GM12878 (cell line): ENCODE measurements at regions not wholly inside any gene's neighbourhood (a gene's known extent, or its start where the extent isn't known, plus 50 kb on each side); places are given as distances from the start of the nearest gene placed in this dataset.

ENCODE experiments used
- ATAC-seq: fragments of 200-7000 bp; cut with Tn5 transposase; 3 replicates; pipeline ENCODE4 v1.9.1; 2020; ENCODE audit warnings: mild to moderate bottlenecking, moderate library complexity
- BruUV-seq: library from RNA; stranded (reverse); fragments of 400-500 nt; replicated peaks from 2 replicates; lab custom pipeline; 2021; lab: Mats Ljungman, UMichigan
- CTCF ChIA-PET: fragments of 300-600 bp; sonication (Branson Sonifier 250); formaldehyde crosslinking; extraction: SDS; loops from one replicate; lab custom pipeline; 2021; ENCODE audit warnings: inconsistent platforms; lab: Yijun Ruan, JAX
- POLR2A ChIA-PET: fragments of 350-600 bp; formaldehyde crosslinking; extraction: SDS; loops from one replicate; lab custom pipeline; 2021; ENCODE audit warnings: inconsistent platforms; lab: Charles Lee
- RAD21 ChIA-PET: fragments of 300-600 bp; sonication (Branson Sonifier 250); formaldehyde crosslinking; loops from one replicate; lab custom pipeline; 2023; ENCODE audit warnings: antibody characterized with exemption; ENCODE audit not compliant: unreplicated experiment; lab: Charles Lee
- SMC1A ChIA-PET: fragments of 300-600 bp; sonication (Branson Sonifier 250); formaldehyde crosslinking; loops from one replicate; lab custom pipeline; 2023; ENCODE audit not compliant: unreplicated experiment, uncharacterized antibody; lab: Charles Lee
- DNase-seq: peaks from one replicate; pipeline ENCODE4 v3.0.0-alpha.2; 2011; ENCODE audit warnings: low read depth, low spot score
- FAIRE-seq: peaks from 3 replicates; lab custom pipeline; 2011; peaks lifted over from hg19 to GRCh38; lab: Jason Lieb, UNC
- H2AFZ ChIP-seq: 2 replicates; pipeline ENCODE4 v1.6.0; 2011; ENCODE audit warnings: low read depth, low read length, control low read depth; ENCODE audit not compliant: control insufficient read depth
- H3K27ac ChIP-seq: 2 replicates; pipeline ENCODE4 v1.5.1; 2011; ENCODE audit warnings: control low read depth; ENCODE audit not compliant: control insufficient read depth, insufficient read depth
- H3K27me3 ChIP-seq, 2 experiments: replicated peaks in 1 of 2; 2 replicates each; pipeline versions ENCODE4 v1.6.0 to v1.6.1; 2011; ENCODE audit warnings: low read length in 1 of 2; ENCODE audit not compliant: control insufficient read depth in 2 of 2, insufficient read depth in 2 of 2
- H3K36me3 ChIP-seq, 2 experiments: 2 replicates each; pipeline ENCODE4 v1.5.1; 2011; ENCODE audit warnings: low read length in 1 of 2; ENCODE audit not compliant: control insufficient read depth in 2 of 2, insufficient read depth in 2 of 2
- H3K4me1 ChIP-seq: 2 replicates; pipeline ENCODE4 v1.6.1; 2011; ENCODE audit warnings: mild to moderate bottlenecking, low read length, moderate library complexity, mixed read lengths; ENCODE audit not compliant: control insufficient read depth, insufficient read depth
- H3K4me2 ChIP-seq: 2 replicates; pipeline ENCODE4 v1.6.0; 2011; ENCODE audit warnings: control low read depth; ENCODE audit not compliant: control insufficient read depth, insufficient read depth
- H3K4me3 ChIP-seq: fragments of 200-600 bp; sonication (generic); 2 replicates; pipeline ENCODE4 v1.5.1; 2016
- H3K79me2 ChIP-seq: 2 replicates; pipeline ENCODE4 v1.6.0; 2011; ENCODE audit warnings: low read length; ENCODE audit not compliant: control insufficient read depth, insufficient read depth
- H3K9ac ChIP-seq: 2 replicates; pipeline ENCODE4 v1.8.0; 2011; ENCODE audit warnings: low read length, control low read depth, mixed read lengths; ENCODE audit not compliant: control insufficient read depth, insufficient read depth
- H3K9me3 ChIP-seq: replicated peaks from 3 replicates; pipeline ENCODE4 v1.5.1; 2011; ENCODE audit warnings: mild to moderate bottlenecking, low read length; ENCODE audit not compliant: control insufficient read depth, insufficient read depth
- H4K20me1 ChIP-seq: 2 replicates; pipeline ENCODE4 v1.6.0; 2011; ENCODE audit not compliant: control insufficient read depth, insufficient read depth
- CHD4 ChIP-seq: fragments of 200-600 bp; sonication (generic); IDR thresholded peaks from 2 replicates; pipeline ENCODE4 v1.6.1; 2016; ENCODE audit warnings: mild to moderate bottlenecking
- EED ChIP-seq: sonication (generic); IDR thresholded peaks from 2 replicates; pipeline ENCODE4 v1.6.1; 2016; ENCODE audit warnings: antibody characterized with exemption, low read depth
- HDAC2 ChIP-seq: fragments of 200-600 bp; sonication (generic); IDR thresholded peaks from 2 replicates; pipeline ENCODE4 v1.6.1; 2017
- JUNB ChIP-seq: IDR thresholded peaks from 2 replicates; pipeline ENCODE4 v1.6.1; 2016; ENCODE audit warnings: antibody characterized with exemption, mild to moderate bottlenecking
- RB1 ChIP-seq: fragments of 450-650 bp; formaldehyde crosslinking; IDR thresholded peaks from 2 replicates; pipeline ENCODE4 v1.6.1; 2017; ENCODE audit warnings: mild to moderate bottlenecking, borderline replicate concordance
- RUNX3 ChIP-seq: IDR thresholded peaks from 2 replicates; pipeline ENCODE4 v1.6.1; 2012; ENCODE audit warnings: low read length, inconsistent platforms
- SKIL ChIP-seq: fragments of 450-650 bp; IDR thresholded peaks from 2 replicates; pipeline ENCODE4 v1.6.1; 2017; ENCODE audit warnings: mild to moderate bottlenecking, low read depth, inconsistent platforms; ENCODE audit not compliant: poor library complexity, severe bottlenecking
- SPI1 ChIP-seq: IDR thresholded peaks from 2 replicates; pipeline ENCODE4 v1.6.1; 2011; ENCODE audit warnings: low read depth, mild to moderate bottlenecking, low read length, moderate library complexity, borderline replicate concordance; ENCODE audit not compliant: insufficient read depth
- SREBF2 ChIP-seq: IDR thresholded peaks from 2 replicates; pipeline ENCODE4 v1.6.1; 2012; ENCODE audit warnings: mild to moderate bottlenecking, low read length
- TBL1XR1 ChIP-seq: IDR thresholded peaks from 2 replicates; pipeline ENCODE4 v1.6.1; 2012; ENCODE audit warnings: low read depth, low read length, improper control_type of control experiment
- YY1 ChIP-seq: IDR thresholded peaks from 2 replicates; pipeline ENCODE4 v1.6.1; 2011; ENCODE audit warnings: low read depth, mild to moderate bottlenecking, low read length
- ZNF274 ChIP-seq: IDR thresholded peaks from one replicate; pipeline ENCODE4 v1.8.0; 2011; ENCODE audit not compliant: insufficient read length, insufficient read depth
- ZNF622 ChIP-seq: fragments of 450-650 bp; IDR thresholded peaks from 2 replicates; pipeline ENCODE4 v1.6.1; 2017; ENCODE audit warnings: mild to moderate bottlenecking, inconsistent platforms
- WGBS: methylation state at CpG from one replicate; pipeline ENCODE4 v1.1.6; 2016; ENCODE audit warnings: low lambda C conversion rate; ENCODE audit not compliant: insufficient replicate concordance, insufficient coverage; ENCODE audit errors: missing lambda C conversion rate; 5-methylcytosine and 5-hydroxymethylcytosine counted together
- in situ Hi-C: fragments of 300-500 bp; cut with MboI; formaldehyde crosslinking; loops from 9 replicates; pipeline ENCODE4 v1.14.3; 2018; ENCODE audit warnings: mixed read lengths
- intact Hi-C: fragments of 100-400 bp; cut with micrococcal nuclease; formaldehyde crosslinking; loops from one replicate; pipeline ENCODE4 v1.14.2; 2022; ENCODE audit not compliant: unreplicated experiment
- TF ChIP-seq, protein P1 (sequence below): IDR thresholded peaks from 2 replicates; pipeline ENCODE4 v1.6.1; 2011; ENCODE audit warnings: low read depth, low read length, improper control_type of control experiment, borderline replicate concordance
- TF ChIP-seq, protein P2 (sequence below): fragments of 450-650 bp; formaldehyde crosslinking; IDR thresholded peaks from 2 replicates; pipeline ENCODE4 v1.4.0; 2020; ENCODE audit warnings: mild to moderate bottlenecking, moderate library complexity

DNA sequence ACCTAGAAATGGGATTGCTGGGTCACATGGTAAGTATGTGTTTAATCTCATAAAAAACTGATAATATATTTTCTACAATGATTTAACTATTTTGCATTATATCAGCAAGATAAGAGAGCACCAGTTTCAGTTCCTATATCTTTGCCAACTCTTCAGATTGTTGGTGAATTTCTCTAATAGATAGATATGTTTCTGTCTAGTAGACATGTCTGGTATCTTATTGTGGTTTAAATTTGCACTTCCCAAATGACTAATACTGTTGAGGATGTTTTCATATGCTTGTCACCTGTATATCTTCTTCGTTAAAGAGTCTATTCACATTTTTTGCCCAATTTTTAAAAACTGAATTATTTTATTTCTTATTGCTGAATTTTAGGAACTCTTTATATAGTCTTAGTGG, 113.8 kb upstream of the UXS1 start:
- no TSS peak for BruUV-seq
- no peak for DNase-seq

More for the DNA sequence above, 113.8 kb upstream of the UXS1 start:
- 0% methylated on average over 1 of the region's 1 CpG for WGBS
- no peaks in the 10 kb centered on the region for H3K79me2 ChIP-seq
- no peaks in the 10 kb centered on the region for H3K9me3 ChIP-seq
- H4K20me1 ChIP-seq, result no peaks in the 10 kb centered on the region
- H3K27me3 ChIP-seq, result no peaks in the 10 kb centered on the region
- no peak overlapping the region for H2AFZ ChIP-seq
- ATAC-seq (peak; percentile 38; the same call in 2 of the 3 replicates), FAIRE-seq (no peak)
- H3K4me1 ChIP-seq, result no peaks in the 10 kb centered on the region
- in situ Hi-C loops, result no loop called here
- ChIA-PET SMC1A (no interaction called here), RAD21 (no interaction called here), POLR2A (no interaction called here), CTCF (no interaction called here)
- H3K4me2 ChIP-seq, result no peak overlapping the region
- no peak overlapping the region for H3K27ac ChIP-seq
- intact Hi-C loops, result no loop called here
- TF ChIP-seq RUNX3, result peak; percentile 37; the same call in 1 of the 2 replicates
- TF ChIP-seq, protein P1, sequence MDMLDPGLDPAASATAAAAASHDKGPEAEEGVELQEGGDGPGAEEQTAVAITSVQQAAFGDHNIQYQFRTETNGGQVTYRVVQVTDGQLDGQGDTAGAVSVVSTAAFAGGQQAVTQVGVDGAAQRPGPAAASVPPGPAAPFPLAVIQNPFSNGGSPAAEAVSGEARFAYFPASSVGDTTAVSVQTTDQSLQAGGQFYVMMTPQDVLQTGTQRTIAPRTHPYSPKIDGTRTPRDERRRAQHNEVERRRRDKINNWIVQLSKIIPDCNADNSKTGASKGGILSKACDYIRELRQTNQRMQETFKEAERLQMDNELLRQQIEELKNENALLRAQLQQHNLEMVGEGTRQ, result no peak
- peak; percentile 58 for TF ChIP-seq JUNB
- no peak for TF ChIP-seq RB1
- no peak for TF ChIP-seq ZNF622
- TF ChIP-seq YY1, result no peak
- no peak for TF ChIP-seq EED
- TF ChIP-seq, protein P2, sequence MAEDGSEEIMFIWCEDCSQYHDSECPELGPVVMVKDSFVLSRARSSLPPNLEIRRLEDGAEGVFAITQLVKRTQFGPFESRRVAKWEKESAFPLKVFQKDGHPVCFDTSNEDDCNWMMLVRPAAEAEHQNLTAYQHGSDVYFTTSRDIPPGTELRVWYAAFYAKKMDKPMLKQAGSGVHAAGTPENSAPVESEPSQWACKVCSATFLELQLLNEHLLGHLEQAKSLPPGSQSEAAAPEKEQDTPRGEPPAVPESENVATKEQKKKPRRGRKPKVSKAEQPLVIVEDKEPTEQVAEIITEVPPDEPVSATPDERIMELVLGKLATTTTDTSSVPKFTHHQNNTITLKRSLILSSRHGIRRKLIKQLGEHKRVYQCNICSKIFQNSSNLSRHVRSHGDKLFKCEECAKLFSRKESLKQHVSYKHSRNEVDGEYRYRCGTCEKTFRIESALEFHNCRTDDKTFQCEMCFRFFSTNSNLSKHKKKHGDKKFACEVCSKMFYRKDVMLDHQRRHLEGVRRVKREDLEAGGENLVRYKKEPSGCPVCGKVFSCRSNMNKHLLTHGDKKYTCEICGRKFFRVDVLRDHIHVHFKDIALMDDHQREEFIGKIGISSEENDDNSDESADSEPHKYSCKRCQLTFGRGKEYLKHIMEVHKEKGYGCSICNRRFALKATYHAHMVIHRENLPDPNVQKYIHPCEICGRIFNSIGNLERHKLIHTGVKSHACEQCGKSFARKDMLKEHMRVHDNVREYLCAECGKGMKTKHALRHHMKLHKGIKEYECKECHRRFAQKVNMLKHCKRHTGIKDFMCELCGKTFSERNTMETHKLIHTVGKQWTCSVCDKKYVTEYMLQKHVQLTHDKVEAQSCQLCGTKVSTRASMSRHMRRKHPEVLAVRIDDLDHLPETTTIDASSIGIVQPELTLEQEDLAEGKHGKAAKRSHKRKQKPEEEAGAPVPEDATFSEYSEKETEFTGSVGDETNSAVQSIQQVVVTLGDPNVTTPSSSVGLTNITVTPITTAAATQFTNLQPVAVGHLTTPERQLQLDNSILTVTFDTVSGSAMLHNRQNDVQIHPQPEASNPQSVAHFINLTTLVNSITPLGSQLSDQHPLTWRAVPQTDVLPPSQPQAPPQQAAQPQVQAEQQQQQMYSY (CRISPR knock-in tag), result no peak
- peak; percentile 49 for TF ChIP-seq SKIL
- TF ChIP-seq TBL1XR1, result no peak
- TF ChIP-seq SPI1, result peak; percentile 43; the same call in 1 of the 2 replicates
- TF ChIP-seq HDAC2, result no peak
- TF ChIP-seq CHD4, result no peak
- no peak for TF ChIP-seq SREBF2
- no peak for TF ChIP-seq ZNF274
- no peak overlapping the region for H3K4me3 ChIP-seq
- no peak overlapping the region for H3K9ac ChIP-seq
- no peaks in the 10 kb centered on the region for H3K36me3 ChIP-seq
